ENCODE measurements at regions not wholly inside any gene's neighbourhood (a gene's known extent, or its start where the extent isn't known, plus 50 kb on each side); places are given as distances from the start of the nearest gene placed in this dataset.

GRCh38 chr7:17520941-17521340 lies 222.5 kb downstream of the AHR start:
- DNase-seq: no peak

- no peak for DNase-seq
These were observed 223.0 kb downstream of the AHR start for GRCh38 chr7:17521437-17521836.

GRCh38 chr7:17523813-17524739 lies 225.6 kb downstream of the AHR start:
- no peak for DNase-seq

- no peak for DNase-seq
These were observed 226.3 kb downstream of the AHR start for GRCh38 chr7:17524746-17525145.

GRCh38 chr7:17526621-17527020 lies 228.2 kb downstream of the AHR start:
- no peak for DNase-seq

GRCh38 chr7:17528636-17529035 lies 230.2 kb downstream of the AHR start:
- no peak for DNase-seq

GRCh38 chr7:17530244-17530643 lies 231.8 kb downstream of the AHR start:
- DNase-seq: no peak

GRCh38 chr7:17530741-17531421 lies 232.4 kb downstream of the AHR start:
- DNase-seq: no peak

- no peak for DNase-seq
These were observed 234.5 kb downstream of the AHR start for GRCh38 chr7:17532861-17533404.

- DNase-seq: no peak
These were observed 235.9 kb downstream of the AHR start for GRCh38 chr7:17534348-17534747.

- no peak for DNase-seq
These were observed 237.3 kb downstream of the AHR start for GRCh38 chr7:17535776-17536175.

GRCh38 chr7:17544401-17544800 lies 245.9 kb downstream of the AHR start:
- DNase-seq: no peak

- no peak for DNase-seq
These were observed 246.9 kb downstream of the AHR start for GRCh38 chr7:17545348-17545747.

- DNase-seq: no peak
These were observed 247.7 kb downstream of the AHR start for GRCh38 chr7:17546189-17546588.

GRCh38 chr7:17546592-17546991 lies 248.1 kb downstream of the AHR start:
- no peak for DNase-seq

- no peak for DNase-seq
These were observed 249.7 kb downstream of the AHR start for GRCh38 chr7:17548014-17548653.

- no peak for DNase-seq
These were observed 251.0 kb downstream of the AHR start for GRCh38 chr7:17549406-17549805.

GRCh38 chr7:17552373-17552772 lies 253.9 kb downstream of the AHR start:
- DNase-seq: no peak

GRCh38 chr7:17552952-17553351 lies 254.5 kb downstream of the AHR start:
- DNase-seq: no peak

GRCh38 chr7:17554341-17555015 lies 256.0 kb downstream of the AHR start:
- DNase-seq: no peak

- no peak for DNase-seq
These were observed 257.9 kb downstream of the AHR start for GRCh38 chr7:17556247-17556956.
